GM12864 (cell line): ENCODE measurements at regions not wholly inside any gene's neighbourhood (a gene's known extent, or its start where the extent isn't known, plus 50 kb on each side); places are given as distances from the start of the nearest gene placed in this dataset.

Experiments
- DNase-seq: peaks from one replicate; pipeline ENCODE4 v3.0.0-alpha.2; 2011; ENCODE audit warnings: low read depth
- H3K4me3 ChIP-seq: 2 replicates; pipeline ENCODE4 v1.5.1; 2011; ENCODE audit warnings: mild to moderate bottlenecking, low read depth, low read length, control low read depth
- CTCF ChIP-seq: IDR thresholded peaks from 2 replicates; pipeline ENCODE4 v1.5.1; 2011; ENCODE audit warnings: low read depth, mild to moderate bottlenecking, moderate library complexity, low read length, control low read depth, inconsistent platforms; ENCODE audit errors: missing control alignments

GRCh38 chr6:66054967-66055366 lies 347.9 kb upstream of the EYS start:
- no peak for TF ChIP-seq CTCF
- no peak for DNase-seq

GRCh38 chr6:66051812-66052211 lies 344.8 kb upstream of the EYS start:
- DNase-seq = no peak
- TF ChIP-seq CTCF = no peak
- H3K4me3 ChIP-seq = no peak overlapping the region

More at GRCh38 chr6:66054967-66055366, 347.9 kb upstream of the EYS start:
- H3K4me3 ChIP-seq = no peak overlapping the region

- DNase-seq = no peak
- no peak overlapping the region for H3K4me3 ChIP-seq
- no peak for TF ChIP-seq CTCF
Observed at GRCh38 chr6:66048684-66049474, 341.9 kb upstream of the EYS start.

GRCh38 chr6:66032626-66033025 lies 325.6 kb upstream of the EYS start:
- no peak overlapping the region for H3K4me3 ChIP-seq
- no peak for DNase-seq
- no peak for TF ChIP-seq CTCF

- no peak for TF ChIP-seq CTCF
- H3K4me3 ChIP-seq = no peak overlapping the region
- no peak for DNase-seq
Observed at GRCh38 chr6:66029391-66029790, 322.4 kb upstream of the EYS start.

GRCh38 chr6:65999288-65999791 lies 292.3 kb upstream of the EYS start:
- TF ChIP-seq CTCF = no peak
- DNase-seq = no peak
- H3K4me3 ChIP-seq = no peak overlapping the region

GRCh38 chr6:65998544-65998943 lies 291.5 kb upstream of the EYS start:
- H3K4me3 ChIP-seq = no peak overlapping the region
- DNase-seq = no peak
- no peak for TF ChIP-seq CTCF
